SJCRH30 (cell line): ENCODE measurements at regions not wholly inside any gene's neighbourhood (a gene's known extent, or its start where the extent isn't known, plus 50 kb on each side); places are given as distances from the start of the nearest gene placed in this dataset.
"Not testable (repeated sequence)": the region's sequence is repeated elsewhere in the genome, so short reads cannot be mapped to it uniquely, and the experiment has no call there.

Source experiments
- DNase-seq, 2 experiments: peaks; one replicate each; pipeline ENCODE4 v3.0.0-alpha.2; 2015 to 2020
- H3K27ac ChIP-seq: fragments of 250-450 bp; sonication (Bioruptor Pico); 2 replicates; pipeline ENCODE4 v1.5.1; 2020; ENCODE audit warnings: mild to moderate bottlenecking, moderate library complexity
- H3K27me3 ChIP-seq: fragments of 250-450 bp; sonication (Bioruptor Pico); 2 replicates; pipeline ENCODE4 v1.5.1; 2020; ENCODE audit warnings: mild to moderate bottlenecking, moderate library complexity
- H3K36me3 ChIP-seq: fragments of 250-450 bp; sonication (Bioruptor Pico); 2 replicates; pipeline ENCODE4 v1.5.1; 2020; ENCODE audit warnings: mild to moderate bottlenecking, moderate library complexity
- H3K4me1 ChIP-seq: fragments of 250-450 bp; sonication (Bioruptor Pico); 2 replicates; pipeline ENCODE4 v1.5.1; 2020; ENCODE audit warnings: mild to moderate bottlenecking, moderate library complexity
- H3K4me3 ChIP-seq: fragments of 250-450 bp; sonication (Bioruptor Pico); 2 replicates; pipeline ENCODE4 v1.5.1; 2020; ENCODE audit warnings: mild to moderate bottlenecking, moderate library complexity
- H3K9me3 ChIP-seq: fragments of 250-450 bp; sonication (Bioruptor Pico); replicated peaks from 2 replicates; pipeline ENCODE4 v1.5.1; 2020; ENCODE audit warnings: mild to moderate bottlenecking, moderate library complexity

GRCh38 chr4:1558205-1558604, 125.9 kb downstream of the FAM53A start:
- Histone ChIP-seq H3K4me3 (no peak overlapping the region), H3K27me3 (peaks cover 4% of the 10 kb centered on the region; the same call in 1 of the 2 replicates)
- no peak for DNase-seq

DNA sequence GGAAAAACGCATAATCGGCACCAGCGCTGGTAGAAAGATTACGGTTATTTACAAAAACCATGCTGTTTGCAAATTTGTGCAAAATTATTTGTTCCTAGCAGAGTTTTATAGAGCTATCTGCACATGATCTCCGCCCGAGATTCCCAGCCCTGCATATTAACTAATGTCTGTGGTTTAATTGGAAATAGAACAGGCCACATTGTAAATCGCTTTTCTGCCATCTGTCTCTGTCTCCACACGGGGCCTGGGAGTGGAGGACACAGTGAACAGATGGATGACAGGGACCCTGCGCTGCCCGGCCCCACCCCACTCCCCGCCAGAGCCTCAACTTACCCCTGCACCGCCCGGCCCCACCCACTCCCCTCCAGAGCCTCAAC, 126.9 kb downstream of the FAM53A start:
- H3K27ac ChIP-seq, result no peak overlapping the region
- H3K27me3 ChIP-seq, result peaks cover 4% of the 10 kb centered on the region; the same call in 1 of the 2 replicates
- H3K4me3 ChIP-seq, result no peak overlapping the region
- no peak for DNase-seq
- no peaks in the 10 kb centered on the region for H3K4me1 ChIP-seq
- H3K36me3 ChIP-seq, result no peaks in the 10 kb centered on the region
- H3K9me3 ChIP-seq, result no peaks in the 10 kb centered on the region

More at GRCh38 chr4:1558205-1558604, 125.9 kb downstream of the FAM53A start:
- H3K36me3 ChIP-seq, result no peaks in the 10 kb centered on the region
- no peak overlapping the region for H3K27ac ChIP-seq
- H3K4me1 ChIP-seq, result no peaks in the 10 kb centered on the region
- no peaks in the 10 kb centered on the region for H3K9me3 ChIP-seq

GRCh38 chr4:1556541-1557220, 127.4 kb downstream of the FAM53A start:
- peaks cover 4% of the 10 kb centered on the region; the same call in 1 of the 2 replicates for H3K27me3 ChIP-seq
- H3K4me3 ChIP-seq, result no peak overlapping the region
- no peaks in the 10 kb centered on the region for H3K36me3 ChIP-seq
- H3K9me3 ChIP-seq, result no peaks in the 10 kb centered on the region
- no peak for DNase-seq
- H3K4me1 ChIP-seq, result no peaks in the 10 kb centered on the region
- H3K27ac ChIP-seq, result no peak overlapping the region

GRCh38 chr4:1554876-1555265, 129.2 kb downstream of the FAM53A start:
- Histone ChIP-seq H3K4me1 (no peaks in the 10 kb centered on the region), H3K27me3 (peaks cover 4% of the 10 kb centered on the region; the same call in 1 of the 2 replicates), H3K4me3 (no peak overlapping the region), H3K27ac (no peak overlapping the region), H3K9me3 (no peaks in the 10 kb centered on the region), H3K36me3 (no peaks in the 10 kb centered on the region)
- DNase-seq, result no peak

- H3K4me1 ChIP-seq, result no peaks in the 10 kb centered on the region; the same call in 1 of the 2 replicates
- H3K27ac ChIP-seq, result no peak overlapping the region
- no peak overlapping the region for H3K4me3 ChIP-seq
- H3K9me3 ChIP-seq, result no peaks in the 10 kb centered on the region
- no peak for DNase-seq
- H3K27me3 ChIP-seq, result peaks cover 4% of the 10 kb centered on the region; the same call in 1 of the 2 replicates
- H3K36me3 ChIP-seq, result no peaks in the 10 kb centered on the region
Measured at GRCh38 chr4:1554246-1554875, 129.8 kb downstream of the FAM53A start.

DNA sequence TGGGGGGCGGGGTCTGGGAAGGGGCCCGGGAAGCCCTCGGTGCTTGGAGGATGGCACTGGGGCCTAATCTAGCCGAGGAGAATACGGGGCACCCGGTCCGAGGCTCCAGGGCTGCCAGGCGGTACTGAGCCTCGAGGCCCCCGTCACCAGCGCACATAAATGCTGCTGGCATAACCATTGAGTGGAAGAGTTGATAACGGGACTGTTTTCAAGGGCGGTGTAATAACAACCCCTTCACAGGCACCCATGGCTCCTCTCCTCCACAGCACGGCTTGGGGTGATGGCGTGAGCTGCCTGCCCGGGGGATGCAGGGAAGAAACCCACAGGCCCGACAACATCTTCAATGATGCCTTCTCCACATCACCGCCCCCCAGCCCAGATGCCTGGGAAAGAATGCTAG, 130.7 kb downstream of the FAM53A start:
- peaks cover 4% of the 10 kb centered on the region; the same call in 1 of the 2 replicates for H3K27me3 ChIP-seq

GRCh38 chr4:1552451-1552850, 131.7 kb downstream of the FAM53A start:
- Histone ChIP-seq H3K4me1 (peaks cover 11% of the 10 kb centered on the region), H3K27ac (no peak overlapping the region), H3K4me3 (no peak overlapping the region), H3K36me3 (no peaks in the 10 kb centered on the region), H3K9me3 (no peaks in the 10 kb centered on the region), H3K27me3 (no peaks in the 10 kb centered on the region)
- DNase-seq, result no peak

More for the DNA sequence above, 130.7 kb downstream of the FAM53A start:
- H3K4me1 ChIP-seq, result peaks cover 9% of the 10 kb centered on the region
- H3K9me3 ChIP-seq, result no peaks in the 10 kb centered on the region
- DNase-seq, result no peak
- no peak overlapping the region for H3K27ac ChIP-seq
- no peaks in the 10 kb centered on the region for H3K36me3 ChIP-seq
- no peak overlapping the region for H3K4me3 ChIP-seq

DNA sequence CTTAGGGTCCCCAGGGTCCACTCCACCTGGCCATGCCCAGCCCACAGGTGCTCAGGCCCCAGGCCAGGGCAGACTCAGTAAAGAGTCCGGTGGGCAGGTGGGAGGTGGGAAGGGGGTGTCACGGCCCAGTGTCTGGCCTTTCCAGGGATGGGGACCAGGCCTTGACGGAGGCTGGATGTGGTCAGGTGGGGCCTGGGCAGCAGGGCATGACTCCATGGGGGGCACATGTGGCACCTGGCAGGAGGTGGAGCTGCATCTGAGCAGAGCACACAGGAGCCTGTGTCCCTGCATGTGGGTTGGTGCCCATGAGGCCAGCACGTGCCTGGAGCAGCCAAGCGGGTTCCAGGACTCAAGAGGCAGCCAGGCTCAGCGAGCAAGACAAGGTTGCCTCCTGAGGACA, 132.9 kb downstream of the FAM53A start:
- DNase-seq, result no peak
- Histone ChIP-seq H3K27me3 (no peaks in the 10 kb centered on the region), H3K4me1 (peaks cover 15% of the 10 kb centered on the region), H3K27ac (no peak overlapping the region), H3K4me3 (no peak overlapping the region), H3K36me3 (no peaks in the 10 kb centered on the region), H3K9me3 (no peaks in the 10 kb centered on the region)

DNA sequence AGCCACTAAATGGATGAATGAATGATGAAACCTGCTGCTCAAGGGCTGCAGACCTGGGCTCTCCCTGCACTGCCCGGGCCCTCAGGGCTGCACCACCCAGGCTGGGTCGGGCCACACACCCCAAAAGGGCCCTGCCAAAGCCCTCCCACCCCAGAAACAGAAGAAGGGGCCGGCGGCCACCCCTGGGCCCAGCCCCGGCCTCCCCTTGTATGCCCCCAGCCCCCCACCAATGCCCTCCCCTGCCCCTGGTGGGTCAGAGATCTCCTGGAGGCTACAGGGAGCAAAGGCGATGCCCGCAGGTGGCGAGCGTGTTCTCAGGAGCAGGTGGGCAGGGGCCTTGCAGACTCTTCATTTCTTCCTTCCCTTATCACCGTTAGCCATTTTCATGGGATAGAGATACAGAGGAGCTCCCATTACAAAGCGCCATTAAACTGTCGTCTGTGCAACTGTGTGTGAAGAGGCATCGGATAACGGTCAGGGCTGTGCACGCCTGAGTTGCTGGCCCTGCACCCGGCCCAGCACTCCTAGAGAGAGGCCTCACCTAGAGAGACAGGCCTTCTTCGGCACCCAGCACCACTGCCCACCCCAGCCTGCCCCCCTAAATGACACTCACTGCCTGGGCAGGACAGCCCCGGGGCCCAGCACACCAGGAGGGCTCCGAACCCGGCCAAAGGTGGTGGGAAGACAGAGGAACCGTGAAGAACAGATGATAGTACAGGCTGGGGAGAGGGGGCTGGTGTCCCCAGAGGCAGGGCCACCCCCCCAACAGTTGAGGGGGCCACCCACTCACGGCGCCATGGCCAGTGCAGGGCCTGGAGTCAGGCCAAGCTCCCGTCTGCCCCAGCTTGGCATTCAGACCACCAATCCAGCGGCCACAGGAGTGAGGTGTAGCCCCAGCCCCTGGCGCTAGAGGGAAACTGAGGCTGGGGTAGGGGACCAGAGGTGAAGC, 133.7 kb downstream of the FAM53A start:
- Histone ChIP-seq H3K27me3 (no peaks in the 10 kb centered on the region), H3K4me3 (no peak overlapping the region), H3K36me3 (no peaks in the 10 kb centered on the region), H3K4me1 (peaks cover 15% of the 10 kb centered on the region), H3K9me3 (no peaks in the 10 kb centered on the region), H3K27ac (no peak overlapping the region)
- DNase-seq, result peak in 1 of 2 experiments; percentile 35

- H3K27me3 ChIP-seq, result no peaks in the 10 kb centered on the region
- H3K36me3 ChIP-seq, result no peaks in the 10 kb centered on the region
- peaks cover 18% of the 10 kb centered on the region for H3K4me1 ChIP-seq
- no peak overlapping the region for H3K4me3 ChIP-seq
- H3K9me3 ChIP-seq, result no peaks in the 10 kb centered on the region
- no peak for DNase-seq
- H3K27ac ChIP-seq, result no peak overlapping the region
Measured at GRCh38 chr4:1549638-1550035, 134.5 kb downstream of the FAM53A start.

DNA sequence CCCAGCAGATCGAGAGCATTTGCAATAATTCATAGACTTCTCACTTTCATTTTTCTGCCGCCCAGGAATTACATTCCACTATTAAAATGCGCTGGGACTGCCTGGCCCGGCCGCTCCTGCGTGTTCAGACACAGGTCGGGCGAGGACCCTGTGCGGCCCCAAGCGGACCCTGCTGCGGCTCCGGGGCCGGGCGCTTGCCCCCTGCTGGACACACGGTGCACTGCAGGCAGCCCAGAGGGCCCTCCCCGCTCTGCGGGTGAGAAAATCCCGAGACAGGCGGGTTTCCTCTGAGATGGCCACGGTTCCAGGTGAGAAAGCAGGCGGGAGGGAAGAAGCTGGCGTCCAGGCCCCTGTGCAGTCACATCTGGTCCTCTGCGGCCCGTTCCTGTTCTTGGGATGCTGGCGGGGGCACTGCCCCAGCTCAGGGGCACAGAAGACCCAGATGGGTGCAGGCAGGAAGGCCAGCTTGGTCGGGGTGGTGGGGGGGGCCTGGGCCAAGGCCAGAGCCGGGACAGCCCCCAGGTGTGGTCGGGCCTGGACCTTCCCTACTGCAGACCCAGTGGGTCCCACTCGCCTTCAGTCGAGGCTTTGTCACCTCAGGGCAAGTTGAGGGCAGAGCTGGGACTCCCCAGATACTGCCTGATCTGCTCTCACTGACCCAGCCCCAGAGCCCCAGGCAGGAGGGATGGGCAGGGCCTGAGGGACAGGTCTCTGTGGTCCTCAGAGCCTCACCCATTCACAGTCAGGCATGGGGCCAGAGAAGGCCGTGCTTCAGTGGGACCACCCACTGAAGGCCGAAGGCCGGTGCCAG, 135.1 kb downstream of the FAM53A start:
- H3K4me1 ChIP-seq, result peaks cover 22% of the 10 kb centered on the region
- peak overlapping the region; percentile 19; the same call in 1 of the 2 replicates for H3K27ac ChIP-seq
- DNase-seq, result peak; percentile 76 to 80
- not testable (repeated sequence) for H3K36me3 ChIP-seq, H3K9me3 ChIP-seq, H3K27me3 ChIP-seq
- peak overlapping the region; percentile 33 for H3K4me3 ChIP-seq

GRCh38 chr4:1547856-1548826, 136.0 kb downstream of the FAM53A start:
- H3K36me3 ChIP-seq, result no peaks in the 10 kb centered on the region
- H3K27me3 ChIP-seq, result no peaks in the 10 kb centered on the region
- H3K27ac ChIP-seq, result peak overlapping the region; percentile 19; the same call in 1 of the 2 replicates
- H3K4me3 ChIP-seq, result peak overlapping the region; percentile 33
- peaks cover 22% of the 10 kb centered on the region for H3K4me1 ChIP-seq
- peak in 1 of 2 experiments; percentile 42 for DNase-seq
- H3K9me3 ChIP-seq, result no peaks in the 10 kb centered on the region

DNA sequence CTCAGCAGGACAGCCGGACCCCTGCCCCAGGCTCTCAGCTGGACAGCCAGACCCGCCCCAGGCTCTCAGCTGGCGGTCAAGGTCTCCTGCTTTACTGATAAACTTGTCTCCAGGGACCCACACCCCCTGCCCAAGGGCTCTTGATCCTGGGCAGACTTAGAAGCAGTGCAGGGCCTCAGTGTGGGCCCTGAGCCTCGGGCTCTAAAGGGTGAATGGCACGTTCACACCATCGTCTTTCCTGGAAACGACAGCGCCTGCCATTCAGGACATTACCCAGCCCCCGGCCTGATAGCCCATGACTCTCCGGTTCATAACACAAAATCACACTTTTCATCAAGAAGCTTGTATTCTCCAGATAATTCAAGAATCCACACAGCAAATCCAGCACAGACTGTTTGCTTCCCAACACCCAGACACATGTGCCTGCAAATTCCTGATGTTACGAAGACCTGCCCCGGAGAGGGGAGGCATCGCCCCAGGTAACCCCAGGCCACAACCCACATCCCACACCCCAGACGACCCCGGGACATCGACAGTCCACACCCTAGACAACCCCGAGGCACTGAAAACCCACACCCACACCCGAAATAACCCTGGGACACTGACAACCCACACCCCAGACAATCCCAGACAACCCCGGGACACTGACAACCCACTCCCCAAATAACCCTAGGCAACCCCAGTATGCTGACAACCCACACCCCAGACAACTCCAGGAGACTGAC, 136.8 kb downstream of the FAM53A start:
- Histone ChIP-seq H3K4me3 (no peak overlapping the region), H3K36me3 (no peaks in the 10 kb centered on the region), H3K27ac (no peak overlapping the region), H3K4me1 (peaks cover 22% of the 10 kb centered on the region), H3K27me3 (no peaks in the 10 kb centered on the region), H3K9me3 (no peaks in the 10 kb centered on the region)
- DNase-seq, result no peak
